NCI-H187 treated with DMSO at 0.1 percent for 48 hours (cell line): ENCODE measurements at regions not wholly inside any gene's neighbourhood (a gene's known extent, or its start where the extent isn't known, plus 50 kb on each side); places are given as distances from the start of the nearest gene placed in this dataset.
"Not testable (repeated sequence)": the region's sequence is repeated elsewhere in the genome, so short reads cannot be mapped to it uniquely, and the experiment has no call there.

Source experiments
- DNase-seq: peaks from one replicate; lab custom pipeline; 2025; lab: John Stamatoyannopoulos, UW

GRCh38 chr5:87784879-87785495, 372.3 kb upstream of the CCNH start:
- DNase-seq: no peak

GRCh38 chr5:87784311-87784710, 371.6 kb upstream of the CCNH start:
- no peak for DNase-seq

- DNase-seq: no peak
These were observed 370.2 kb upstream of the CCNH start for GRCh38 chr5:87782916-87783315.

- DNase-seq: no peak
These were observed 369.2 kb upstream of the CCNH start for GRCh38 chr5:87781976-87782375.

GRCh38 chr5:87780831-87781760, 368.4 kb upstream of the CCNH start:
- peak; percentile 54 for DNase-seq

GRCh38 chr5:87778876-87779275, 366.1 kb upstream of the CCNH start:
- DNase-seq: no peak

GRCh38 chr5:87777877-87778276, 365.1 kb upstream of the CCNH start:
- DNase-seq: no peak

- DNase-seq: no peak
These were observed 364.1 kb upstream of the CCNH start for GRCh38 chr5:87776785-87777184.

GRCh38 chr5:87776302-87776701, 363.6 kb upstream of the CCNH start:
- not testable (repeated sequence) for DNase-seq

- no peak for DNase-seq
These were observed 362.5 kb upstream of the CCNH start for GRCh38 chr5:87775228-87775627.

GRCh38 chr5:87774804-87775203, 362.1 kb upstream of the CCNH start:
- no peak for DNase-seq

GRCh38 chr5:87770601-87771121, 357.9 kb upstream of the CCNH start:
- no peak for DNase-seq

GRCh38 chr5:87770016-87770570, 357.4 kb upstream of the CCNH start:
- no peak for DNase-seq

GRCh38 chr5:87769157-87769556, 356.4 kb upstream of the CCNH start:
- no peak for DNase-seq

GRCh38 chr5:87768190-87768589, 355.5 kb upstream of the CCNH start:
- no peak for DNase-seq

GRCh38 chr5:87765009-87765408, 352.3 kb upstream of the CCNH start:
- DNase-seq: no peak

GRCh38 chr5:87762631-87763030, 349.9 kb upstream of the CCNH start:
- DNase-seq: no peak

- DNase-seq: no peak
These were observed 344.2 kb upstream of the CCNH start for GRCh38 chr5:87756951-87757350.

- DNase-seq: no peak
These were observed 342.6 kb upstream of the CCNH start for GRCh38 chr5:87755360-87755759.

GRCh38 chr5:87754009-87754757, 341.5 kb upstream of the CCNH start:
- DNase-seq: no peak

- no peak for DNase-seq
These were observed 339.6 kb upstream of the CCNH start for GRCh38 chr5:87752362-87752761.

- no peak for DNase-seq
These were observed 339.1 kb upstream of the CCNH start for GRCh38 chr5:87751824-87752223.
